IPS-NIHi7 (cell line): ENCODE measurements at regions not wholly inside any gene's neighbourhood (a gene's known extent, or its start where the extent isn't known, plus 50 kb on each side); places are given as distances from the start of the nearest gene placed in this dataset.

ENCODE experiments used
- DNase-seq: peaks from one replicate; pipeline ENCODE4 v3.0.0; 2012; ENCODE audit warnings: mixed read lengths; ENCODE audit errors: extremely low spot score

DNA sequence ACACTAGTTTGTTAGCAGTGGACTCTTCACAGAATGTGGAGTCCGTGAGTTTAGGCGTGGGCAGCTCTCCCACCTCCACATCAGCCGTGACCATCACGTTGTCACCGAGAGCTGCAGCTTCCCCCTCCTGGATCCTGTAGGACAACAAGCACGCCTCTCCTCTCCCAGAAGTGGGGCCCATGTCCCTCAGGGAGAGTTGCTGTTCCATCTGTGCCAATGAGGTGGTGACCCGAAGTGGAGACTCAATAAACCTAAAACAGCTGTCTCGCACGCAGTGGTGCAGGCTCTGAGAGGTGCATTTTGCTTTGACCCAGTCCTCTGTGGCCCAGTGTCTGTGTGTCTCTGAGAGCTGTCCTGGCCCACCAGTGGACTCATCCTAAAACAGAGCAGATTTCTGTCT lies 456.5 kb upstream of the SOX11 start:
- no peak for DNase-seq

DNA sequence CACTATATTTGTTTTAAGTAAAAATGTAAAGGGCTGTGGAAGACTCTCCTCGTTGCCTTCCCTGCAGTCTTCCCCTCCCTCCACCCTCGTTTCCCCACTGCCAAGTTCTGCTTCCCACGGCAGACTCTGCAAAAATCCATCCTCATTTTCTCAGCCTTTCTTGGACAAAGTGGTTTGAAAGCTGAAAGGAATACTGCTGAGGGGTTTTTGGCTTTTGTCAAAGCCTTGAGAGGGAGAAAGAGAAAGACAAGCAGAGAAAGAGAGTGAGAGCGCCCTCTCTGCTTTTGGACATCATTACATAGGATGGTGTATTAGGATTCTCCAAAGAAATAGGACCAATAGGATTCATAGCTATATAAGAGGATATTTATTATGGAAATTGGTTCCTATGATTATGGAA lies 455.9 kb upstream of the SOX11 start:
- no peak for DNase-seq

DNA sequence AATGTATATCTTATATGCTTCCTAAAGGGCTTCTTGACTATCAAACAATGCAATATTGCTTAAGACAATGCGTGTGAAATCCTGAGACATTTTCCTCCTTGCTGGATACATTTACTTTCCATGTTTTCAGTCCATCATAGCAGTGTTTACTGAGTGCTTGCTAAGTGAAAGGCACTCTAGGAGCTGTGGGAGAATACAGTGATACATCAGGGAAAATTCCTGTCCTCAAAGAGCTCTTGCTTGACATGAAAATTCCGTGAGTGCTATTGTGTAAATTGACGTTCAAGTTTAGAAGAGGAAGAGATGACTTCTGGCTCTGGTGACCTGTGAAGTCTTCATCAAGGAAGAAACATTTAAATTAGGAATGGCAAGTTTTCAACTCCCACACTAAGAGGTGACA lies 449.4 kb upstream of the SOX11 start:
- no peak for DNase-seq

DNA sequence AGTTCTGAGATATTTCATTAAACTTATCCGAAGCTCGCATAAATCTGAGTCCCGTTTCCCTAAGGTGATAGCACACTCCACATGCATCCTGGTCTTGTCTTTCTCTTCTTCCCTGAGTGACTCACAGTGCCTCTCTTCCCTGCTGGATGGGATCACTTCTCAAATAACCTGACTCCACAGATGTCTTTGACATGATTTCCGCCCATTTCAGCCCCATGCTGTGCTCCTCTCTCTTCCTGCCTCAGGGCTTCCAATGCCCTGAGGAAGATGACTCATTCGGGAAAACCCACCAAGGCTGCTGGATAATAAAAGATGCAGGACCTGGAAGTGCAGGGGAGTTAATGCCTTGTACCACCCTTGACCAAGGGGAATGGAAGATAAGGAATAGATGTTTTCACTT lies 441.7 kb upstream of the SOX11 start:
- peak; percentile 50 for DNase-seq

DNA sequence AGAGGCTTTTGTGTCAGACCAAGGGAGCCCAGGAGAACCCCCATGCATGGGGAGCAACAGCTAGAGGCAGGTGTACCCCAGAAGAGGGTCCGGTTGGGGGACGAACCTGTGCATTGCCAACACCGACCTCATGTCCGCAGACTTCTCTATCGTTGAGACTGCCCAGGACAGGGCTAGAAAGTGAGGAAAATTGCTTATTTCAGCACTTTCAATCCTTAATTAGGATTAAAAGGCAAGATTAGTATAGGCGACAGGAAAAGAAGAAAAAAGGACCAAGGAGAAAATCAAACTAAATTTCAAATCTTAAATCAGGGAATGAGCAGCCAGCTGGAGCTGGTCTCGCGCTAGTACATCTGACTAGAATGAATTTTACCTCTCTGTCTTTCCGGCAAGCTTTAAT lies 438.9 kb upstream of the SOX11 start:
- DNase-seq: no peak

DNA sequence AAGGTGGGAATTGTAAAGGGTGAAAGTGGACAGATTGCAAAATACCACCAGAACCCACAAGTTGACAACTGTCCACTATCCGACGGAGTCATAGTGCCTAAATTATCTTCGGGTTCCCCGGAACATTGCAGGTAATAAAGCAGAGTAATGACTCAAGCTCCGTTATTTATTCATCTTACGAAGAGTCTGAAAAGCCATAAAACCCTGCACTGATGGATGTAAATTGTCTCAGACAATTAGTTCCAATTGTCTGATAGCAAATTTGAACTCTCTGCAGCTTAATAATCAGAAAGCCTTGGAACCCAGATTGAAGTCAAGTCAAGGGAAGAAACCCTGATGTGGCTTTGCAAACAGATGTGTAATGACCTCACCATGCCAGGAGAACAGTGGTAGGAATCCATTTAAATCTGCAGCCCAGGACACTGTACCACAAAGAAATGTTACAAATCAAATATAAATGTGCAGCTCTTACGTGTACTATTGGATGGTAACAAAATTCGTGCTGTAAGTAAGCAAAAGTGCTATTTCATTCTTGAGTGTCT lies 437.3 kb upstream of the SOX11 start:
- no peak for DNase-seq

DNA sequence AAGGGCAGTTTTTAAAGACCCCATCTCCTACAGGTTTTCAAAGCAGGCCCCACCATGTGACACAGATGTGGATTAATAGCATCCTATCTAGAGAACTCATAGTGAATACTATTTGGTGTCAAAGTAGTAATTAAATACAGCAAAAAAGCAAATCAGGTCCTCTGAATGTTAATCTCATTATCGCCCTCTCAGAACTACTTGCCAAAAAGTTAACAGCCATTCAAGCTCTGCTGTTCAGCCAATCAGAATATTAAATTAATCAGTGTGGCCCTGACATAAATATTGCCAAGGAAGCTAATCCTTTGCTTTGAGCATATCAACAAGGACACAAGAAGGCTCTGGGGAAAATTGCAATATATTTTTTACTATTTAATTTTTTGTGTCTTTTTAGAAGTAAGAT lies 428.9 kb upstream of the SOX11 start:
- DNase-seq: no peak

DNA sequence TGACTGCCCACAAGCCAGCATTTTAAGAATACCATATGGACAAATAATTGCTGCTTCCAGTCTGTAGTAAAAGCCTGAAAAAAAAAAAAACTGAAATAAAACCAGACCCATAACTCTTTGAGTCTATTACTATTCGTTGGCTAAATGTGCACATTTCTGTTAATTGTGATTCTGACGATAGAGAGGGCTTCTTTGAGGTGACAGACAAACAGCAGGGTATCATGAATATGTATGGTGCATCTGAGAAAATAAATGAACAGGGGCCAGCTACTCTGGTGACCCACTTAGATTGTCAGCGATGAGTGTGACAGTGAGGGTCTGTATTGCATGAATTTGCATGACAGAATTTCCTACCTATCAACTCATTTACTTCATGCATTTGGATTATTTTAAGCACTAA lies 427.8 kb upstream of the SOX11 start:
- no peak for DNase-seq

DNA sequence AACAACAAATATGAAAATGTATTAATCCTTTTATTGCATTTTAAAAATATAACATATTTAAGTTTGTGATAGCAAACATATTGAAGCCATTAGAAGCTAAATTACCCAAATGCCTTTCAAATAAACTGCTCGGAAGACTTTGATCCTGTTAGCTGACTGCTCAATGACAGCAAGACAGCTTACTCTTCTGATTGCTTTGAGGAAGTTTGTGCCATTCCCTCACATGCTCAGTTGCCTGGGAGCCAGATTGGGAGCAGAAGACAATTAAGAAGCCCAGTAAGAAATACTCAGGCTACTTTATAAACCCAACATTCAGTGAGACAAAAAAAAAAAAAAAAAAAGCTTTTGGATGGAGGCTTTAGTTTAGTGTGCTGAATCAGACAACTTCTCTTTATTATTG lies 407.1 kb upstream of the SOX11 start:
- DNase-seq: no peak

DNA sequence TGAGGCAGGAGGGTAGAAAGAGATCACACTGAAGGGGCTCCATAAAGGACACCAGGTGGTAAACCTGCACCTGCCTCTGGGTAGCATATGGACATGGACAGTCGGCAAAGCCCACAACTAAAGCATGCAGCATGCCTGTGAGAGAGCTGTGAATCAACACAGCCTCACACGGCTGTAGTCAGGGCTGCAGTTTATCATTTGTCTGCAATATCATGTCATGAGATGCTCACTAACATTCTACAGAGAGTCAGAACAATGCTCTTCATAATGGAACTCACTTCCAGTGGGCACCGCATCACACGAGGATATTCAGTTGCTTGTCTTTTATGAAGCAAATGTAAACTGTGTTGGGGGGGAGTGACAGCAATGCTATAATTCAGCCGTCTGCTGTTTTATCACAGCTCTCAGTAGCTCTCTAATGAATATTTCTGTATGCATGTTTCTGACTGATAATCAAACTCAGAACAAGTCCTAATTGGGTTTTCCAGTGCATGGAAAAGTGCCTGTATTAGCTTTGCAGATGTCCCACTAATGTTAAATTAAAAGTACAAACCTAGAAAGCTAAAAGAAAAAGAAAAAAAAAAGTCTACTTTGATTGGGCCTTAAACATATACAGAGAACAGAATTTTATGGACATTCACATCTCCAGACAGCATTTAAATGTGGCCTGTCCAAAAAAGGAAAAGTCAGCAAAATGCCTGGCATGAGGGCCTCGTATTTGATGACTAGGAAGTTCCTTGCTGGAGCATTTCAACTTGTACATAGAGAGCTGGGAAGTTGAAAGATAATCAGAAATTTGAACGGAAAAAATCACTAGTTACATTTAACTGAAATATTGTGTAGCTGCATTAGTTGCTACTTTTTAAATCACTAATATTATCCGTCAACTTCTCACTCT lies 406.1 kb upstream of the SOX11 start:
- no peak for DNase-seq

DNA sequence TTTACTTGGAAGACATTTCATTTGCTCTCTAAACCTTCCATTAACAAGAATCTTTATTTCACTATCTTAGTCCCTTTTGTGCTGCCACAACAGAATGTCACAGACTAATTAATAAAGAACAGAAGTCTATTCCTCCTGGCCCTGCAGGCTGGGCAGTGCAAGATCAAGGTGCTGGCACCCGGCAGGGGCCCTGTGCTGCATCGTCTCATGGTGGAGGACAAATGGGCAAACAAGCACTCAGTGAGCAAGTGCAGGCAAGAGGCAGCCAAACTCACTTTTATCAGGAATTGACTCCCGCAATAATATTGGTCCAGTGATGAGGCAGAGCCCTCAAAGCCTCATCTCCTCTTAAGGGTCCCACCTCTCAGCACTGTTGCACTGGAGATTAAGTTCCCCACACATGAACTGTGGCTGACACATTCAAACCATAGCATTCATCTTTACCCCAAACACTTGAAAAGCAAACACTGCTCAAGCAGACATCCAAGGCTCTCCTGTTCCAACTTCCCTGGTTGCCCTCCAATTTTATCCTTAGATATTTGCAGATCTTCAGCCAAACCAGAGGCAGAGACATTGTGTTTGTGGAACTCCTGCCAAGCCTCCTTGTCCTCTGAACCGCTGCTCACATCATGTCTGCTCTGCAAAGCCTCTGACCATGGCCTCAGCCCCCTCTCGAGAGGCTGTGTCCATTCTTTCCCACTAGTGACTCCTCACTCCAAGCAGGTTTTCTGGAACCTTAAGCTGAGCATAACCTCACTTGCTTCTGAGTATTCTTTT lies 404.4 kb upstream of the SOX11 start:
- no peak for DNase-seq

DNA sequence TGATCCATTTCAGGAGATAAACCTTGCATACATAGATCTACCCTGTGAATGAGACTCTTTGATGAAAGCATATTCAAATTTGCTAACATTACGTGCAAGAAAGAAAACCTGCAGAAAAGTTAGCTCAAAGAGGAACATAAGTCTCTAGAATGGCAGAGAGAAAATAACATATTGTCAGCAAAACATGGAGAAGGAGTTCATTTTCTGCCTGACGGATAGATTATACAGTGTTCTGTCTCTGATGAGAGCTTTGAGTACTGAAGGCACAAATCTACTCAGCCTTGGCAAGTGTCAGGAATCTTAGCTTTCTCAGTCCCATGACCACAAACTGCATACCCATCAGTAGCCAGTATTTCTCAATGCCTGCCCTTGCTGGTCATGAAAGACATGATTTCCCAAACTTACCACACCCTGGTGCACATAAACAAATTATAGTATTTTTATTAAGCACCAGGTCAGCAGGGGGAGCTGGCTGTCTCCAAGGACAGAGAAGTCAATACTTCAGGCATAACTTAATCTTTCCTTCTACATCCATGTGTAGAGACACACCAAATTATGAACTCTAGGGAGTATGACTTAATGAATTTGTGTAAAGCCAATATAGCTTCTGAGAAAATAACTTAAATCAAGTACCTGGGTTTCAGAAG lies 401.2 kb upstream of the SOX11 start:
- DNase-seq: no peak

DNA sequence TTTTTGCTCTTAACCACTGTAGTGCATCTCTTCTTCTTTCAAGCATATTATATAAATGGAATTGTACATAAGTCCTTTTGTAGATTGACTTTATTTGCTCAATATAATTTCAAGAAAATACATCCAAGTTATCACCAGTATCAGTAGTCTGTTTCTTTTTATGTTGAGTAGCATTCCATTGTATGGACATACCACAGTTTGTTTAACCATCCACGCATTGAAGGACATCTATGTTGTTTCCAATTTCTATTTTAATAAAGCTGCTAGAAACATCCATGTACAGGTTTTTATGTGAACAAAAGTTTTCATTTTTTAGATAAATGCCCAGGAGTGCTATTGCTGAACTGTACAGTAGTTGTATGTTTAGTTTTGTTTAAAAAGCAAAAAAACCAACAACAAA lies 387.5 kb upstream of the SOX11 start:
- no peak for DNase-seq

DNA sequence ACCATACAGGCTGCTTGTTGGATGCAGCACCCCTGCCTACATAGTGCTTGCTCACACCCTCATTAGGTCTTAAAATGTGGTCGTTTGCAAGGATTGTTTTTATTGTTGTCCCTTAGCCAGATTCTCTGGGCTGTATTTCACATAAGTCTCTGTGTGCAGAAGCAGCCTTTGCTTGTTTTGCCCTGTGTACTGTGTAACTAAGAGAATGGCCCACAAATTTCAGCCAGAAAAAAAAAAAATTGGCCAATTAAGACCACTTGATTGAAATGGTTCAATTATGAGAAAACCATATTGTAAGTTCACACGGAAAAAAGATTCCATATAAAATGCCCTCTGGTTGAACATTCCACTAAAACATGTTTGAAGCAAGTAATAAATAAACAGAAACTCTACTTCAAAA lies 377.1 kb upstream of the SOX11 start:
- DNase-seq: no peak

DNA sequence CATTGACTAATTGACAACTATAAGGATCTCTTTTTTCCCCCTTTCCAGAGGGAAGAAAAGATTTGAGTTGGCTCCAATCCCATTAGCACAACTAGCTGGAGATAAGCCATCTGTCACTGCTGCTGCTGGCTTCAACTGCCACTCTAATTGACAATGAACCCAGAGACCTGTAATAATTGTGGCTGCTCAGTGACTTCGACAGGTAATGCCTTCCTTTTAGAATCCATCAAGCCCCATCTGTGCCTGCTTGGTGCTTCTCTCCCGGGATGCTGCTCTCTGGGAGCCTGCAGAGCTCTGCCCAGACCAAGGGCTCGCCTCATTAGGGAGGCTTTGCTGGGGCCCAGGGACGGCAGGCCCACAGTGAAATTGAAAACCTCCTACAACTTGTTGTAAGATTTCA lies 376.7 kb upstream of the SOX11 start:
- DNase-seq: no peak

DNA sequence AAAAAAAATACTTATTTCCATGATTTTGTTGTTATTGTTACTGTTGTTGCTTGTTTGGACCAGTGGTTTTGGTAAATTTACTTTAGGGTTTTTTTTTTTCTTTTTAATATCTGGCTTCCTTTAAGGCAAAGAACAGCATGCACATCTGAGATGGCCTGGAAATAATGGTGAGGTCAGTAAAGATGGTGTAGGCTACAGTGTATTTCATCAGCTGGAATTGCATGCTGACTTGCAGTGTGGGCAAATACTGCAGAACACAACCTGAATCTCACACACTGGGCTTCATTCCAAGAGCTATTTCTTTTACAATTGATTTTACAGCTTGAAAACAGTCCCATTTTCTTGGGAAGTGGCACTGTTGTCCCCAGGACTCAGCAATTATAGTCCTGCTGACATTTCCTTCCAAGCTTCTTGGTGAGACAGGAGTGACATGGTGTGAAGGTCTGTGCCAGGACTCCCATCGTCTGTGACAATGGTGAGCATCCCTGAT lies 376.1 kb upstream of the SOX11 start:
- no peak for DNase-seq

DNA sequence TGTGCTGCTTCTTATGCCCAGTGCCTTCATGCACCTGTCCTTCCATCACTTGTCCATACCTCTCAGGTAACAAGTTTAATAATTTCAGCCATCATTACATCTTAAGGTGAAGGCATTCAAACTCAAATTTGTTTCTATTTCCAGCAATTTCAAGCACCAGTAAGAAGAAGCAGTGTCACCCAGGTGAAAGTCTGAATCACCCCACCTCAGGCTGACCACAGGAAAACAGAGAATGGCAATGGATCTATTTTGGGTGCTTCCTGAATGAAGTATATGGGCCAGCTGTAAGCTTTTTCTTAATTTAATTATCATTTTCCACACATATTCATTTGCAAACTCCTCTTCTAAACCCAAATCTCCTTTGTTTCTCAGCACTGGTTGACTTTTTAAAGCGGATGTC lies 372.7 kb upstream of the SOX11 start:
- DNase-seq: no peak

DNA sequence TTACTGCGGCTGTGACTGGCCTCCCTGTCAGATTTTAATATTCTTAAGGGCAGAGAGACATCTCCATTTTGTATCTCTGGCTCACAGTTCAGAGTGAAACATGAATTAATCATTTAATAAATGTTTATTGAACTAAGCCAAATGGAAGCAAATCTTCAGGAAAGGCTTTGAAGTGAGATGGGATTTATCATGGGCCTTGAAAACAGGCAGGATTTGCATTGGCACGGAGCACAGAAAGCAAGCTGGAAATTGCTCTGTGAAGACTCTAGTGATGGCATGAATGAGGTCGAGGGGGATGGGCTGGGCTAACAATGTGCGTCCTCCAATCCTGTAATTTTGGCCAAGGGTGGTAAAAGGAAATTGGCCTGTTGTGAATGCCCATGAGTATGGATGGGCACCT lies 369.8 kb upstream of the SOX11 start:
- DNase-seq: no peak

DNA sequence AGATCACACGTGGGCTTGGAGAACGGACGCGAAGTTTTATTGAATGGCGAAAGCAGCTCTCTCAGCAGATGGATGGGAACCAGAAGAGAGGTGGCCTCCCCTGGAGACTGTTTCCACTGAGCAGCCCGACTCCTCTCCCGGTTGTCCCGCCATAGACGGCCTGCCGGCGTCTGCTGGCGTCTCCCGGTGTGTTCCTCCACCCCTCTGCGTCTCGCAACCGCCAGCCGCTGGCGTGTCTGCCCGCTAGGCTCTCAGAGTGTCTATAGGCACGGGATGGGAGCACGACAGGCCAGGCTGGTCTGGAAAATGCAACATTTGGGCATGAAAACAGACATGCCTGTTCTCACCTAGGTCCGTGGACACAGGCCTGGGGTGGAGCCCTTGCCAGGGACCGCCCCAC lies 366.7 kb upstream of the SOX11 start:
- no peak for DNase-seq

DNA sequence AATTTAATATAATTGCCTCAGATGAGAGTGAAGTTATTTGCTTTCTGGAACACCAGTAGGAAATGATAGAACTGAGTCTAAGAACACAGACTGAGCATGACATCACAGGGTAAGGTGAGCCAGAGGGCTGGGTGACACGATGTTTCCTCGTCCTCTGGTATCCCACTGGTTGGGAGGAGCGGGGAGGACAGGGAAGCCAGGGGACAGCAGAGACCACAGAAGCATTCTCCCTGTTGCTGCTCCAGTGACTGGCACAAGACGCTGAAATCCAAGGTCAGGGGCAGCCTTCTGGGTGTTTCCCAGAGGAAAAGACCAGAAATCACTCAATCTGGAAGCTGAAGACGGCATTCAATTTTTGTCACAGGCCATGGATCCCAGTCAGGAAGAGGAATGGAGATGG lies 363.4 kb upstream of the SOX11 start:
- DNase-seq: no peak

DNA sequence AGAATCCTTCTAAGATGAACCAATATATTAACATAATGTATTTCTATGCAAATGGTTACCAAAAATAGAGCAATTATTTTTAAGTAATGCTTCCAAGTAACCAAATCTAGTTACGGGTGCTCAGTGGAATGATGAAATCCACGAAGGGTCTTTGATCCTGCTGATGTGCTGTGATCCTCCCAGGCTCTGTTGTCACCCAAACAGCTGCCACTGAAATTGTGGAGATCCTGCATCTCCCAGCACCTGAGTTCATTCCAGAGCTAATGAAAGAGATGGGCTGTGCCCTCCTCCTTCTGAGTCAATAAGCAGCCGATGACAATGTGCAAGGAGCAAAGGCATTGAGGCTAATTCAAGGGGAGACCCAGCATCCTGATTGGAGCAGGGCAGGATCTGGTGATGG lies 362.4 kb upstream of the SOX11 start:
- no peak for DNase-seq

DNA sequence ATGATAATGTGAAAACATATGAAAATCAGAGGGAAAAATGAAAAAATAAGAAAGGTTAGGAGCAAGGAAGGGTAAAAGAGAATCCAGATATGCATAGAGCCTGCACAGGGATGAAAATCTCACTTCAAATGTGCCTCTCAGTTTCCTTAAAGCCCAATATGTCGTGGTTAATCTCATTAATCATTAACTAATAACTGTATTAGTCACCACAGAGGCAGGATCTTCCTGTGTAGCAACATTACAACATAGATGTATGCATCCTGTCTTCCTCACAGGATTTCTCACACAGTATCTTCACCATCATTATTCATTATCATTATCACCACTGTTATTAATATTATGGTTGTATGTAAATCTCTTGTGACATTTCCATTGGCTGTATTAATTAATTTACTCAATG lies 361.2 kb upstream of the SOX11 start:
- DNase-seq: no peak
